ENCODE measurements at regions not wholly inside any gene's neighbourhood (a gene's known extent, or its start where the extent isn't known, plus 50 kb on each side); places are given as distances from the start of the nearest gene placed in this dataset.
"Not testable (repeated sequence)": the region's sequence is repeated elsewhere in the genome, so short reads cannot be mapped to it uniquely, and the experiment has no call there.

- no peak overlapping the region for H3K27ac Mint-ChIP-seq
- peaks cover 6 to 10% of the 10 kb centered on the region in 2 donors for H3K9me3 Mint-ChIP-seq
- ATAC-seq: no peak
- no peak for DNase-seq
- no peak overlapping the region for H3K4me3 Mint-ChIP-seq
- peaks cover 7% of the 10 kb centered on the region for H3K27me3 Mint-ChIP-seq
- H3K4me1 Mint-ChIP-seq: no peaks in the 10 kb centered on the region
Measured at GRCh38 chr18:79589601-79590091, 90.0 kb upstream of the CTDP1 start.

GRCh38 chr18:79590191-79591031, 89.2 kb upstream of the CTDP1 start:
- peaks cover 14% of the 10 kb centered on the region for H3K27me3 Mint-ChIP-seq

GRCh38 chr18:79591032-79591308, 88.6 kb upstream of the CTDP1 start:
- Mint-ChIP-seq H3K4me3 (no peak overlapping the region), H3K27ac (no peak overlapping the region), H3K9me3 (peaks cover 6 to 10% of the 10 kb centered on the region in 2 donors)

More at GRCh38 chr18:79590191-79591031, 89.2 kb upstream of the CTDP1 start:
- no peaks in the 10 kb centered on the region for H3K4me1 Mint-ChIP-seq
- H3K27ac Mint-ChIP-seq: no peak overlapping the region
- H3K9me3 Mint-ChIP-seq: peaks cover 6 to 10% of the 10 kb centered on the region in 2 donors
- no peak for DNase-seq
- ATAC-seq: no peak
- H3K4me3 Mint-ChIP-seq: no peak overlapping the region

GRCh38 chr18:79592684-79593083, 86.9 kb upstream of the CTDP1 start:
- not testable (repeated sequence) for ATAC-seq, H3K4me3 Mint-ChIP-seq, DNase-seq, H3K9me3 Mint-ChIP-seq, H3K4me1 Mint-ChIP-seq, H3K27ac Mint-ChIP-seq
- peaks cover 26% of the 10 kb centered on the region for H3K27me3 Mint-ChIP-seq

More at GRCh38 chr18:79591032-79591308, 88.6 kb upstream of the CTDP1 start:
- DNase-seq (no peak), ATAC-seq (no peak)
- H3K4me1 Mint-ChIP-seq: no peaks in the 10 kb centered on the region
- peaks cover 19% of the 10 kb centered on the region for H3K27me3 Mint-ChIP-seq

GRCh38 chr18:79595876-79596374, 83.7 kb upstream of the CTDP1 start:
- Mint-ChIP-seq H3K27ac (no peak overlapping the region), H3K9me3 (peaks cover 6 to 10% of the 10 kb centered on the region in 2 donors), H3K27me3 (peaks cover 18% of the 10 kb centered on the region), H3K4me1 (no peaks in the 10 kb centered on the region), H3K4me3 (no peak overlapping the region)
- DNase-seq (no peak), ATAC-seq (no peak)

- peaks cover 18% of the 10 kb centered on the region for H3K27me3 Mint-ChIP-seq
- H3K27ac Mint-ChIP-seq: peak overlapping the region in 1 of 2 donors; percentile 79
- DNase-seq: no peak
- H3K4me1 Mint-ChIP-seq: no peaks in the 10 kb centered on the region
- no peak overlapping the region for H3K4me3 Mint-ChIP-seq
- ATAC-seq: no peak
- peaks cover 6 to 10% of the 10 kb centered on the region in 2 donors for H3K9me3 Mint-ChIP-seq
Measured at GRCh38 chr18:79596446-79597175, 83.0 kb upstream of the CTDP1 start.

- Mint-ChIP-seq H3K27ac (no peak overlapping the region), H3K9me3 (peaks cover 6 to 9% of the 10 kb centered on the region in 2 donors), H3K27me3 (peaks cover 18% of the 10 kb centered on the region), H3K4me1 (no peaks in the 10 kb centered on the region), H3K4me3 (no peak overlapping the region)
- no peak for ATAC-seq
- DNase-seq: no peak
Measured at GRCh38 chr18:79597176-79597830, 82.3 kb upstream of the CTDP1 start.

GRCh38 chr18:79597831-79598632, 81.6 kb upstream of the CTDP1 start:
- DNase-seq (no peak), ATAC-seq (no peak)
- Mint-ChIP-seq H3K4me3 (no peak overlapping the region), H3K27ac (no peak overlapping the region), H3K9me3 (peaks cover 2 to 5% of the 10 kb centered on the region in 2 donors), H3K27me3 (peaks cover 18% of the 10 kb centered on the region), H3K4me1 (no peaks in the 10 kb centered on the region)

GRCh38 chr18:79598633-79599175, 80.9 kb upstream of the CTDP1 start:
- no peaks in the 10 kb centered on the region for H3K4me1 Mint-ChIP-seq
- H3K27ac Mint-ChIP-seq: no peak overlapping the region
- no peak for ATAC-seq
- H3K4me3 Mint-ChIP-seq: no peak overlapping the region
- no peaks in the 10 kb centered on the region for H3K9me3 Mint-ChIP-seq
- DNase-seq: no peak
- peaks cover 18% of the 10 kb centered on the region for H3K27me3 Mint-ChIP-seq

GRCh38 chr18:79599441-79599931, 80.1 kb upstream of the CTDP1 start:
- no peaks in the 10 kb centered on the region for H3K9me3 Mint-ChIP-seq
- no peak for DNase-seq
- no peak for ATAC-seq
- no peaks in the 10 kb centered on the region for H3K4me1 Mint-ChIP-seq
- H3K27ac Mint-ChIP-seq: no peak overlapping the region
- no peak overlapping the region for H3K4me3 Mint-ChIP-seq
- H3K27me3 Mint-ChIP-seq: peaks cover 18% of the 10 kb centered on the region

GRCh38 chr18:79600141-79600540, 79.5 kb upstream of the CTDP1 start:
- ATAC-seq: no peak
- no peak for DNase-seq
- H3K9me3 Mint-ChIP-seq: no peaks in the 10 kb centered on the region
- H3K27ac Mint-ChIP-seq: no peak overlapping the region
- peaks cover 14% of the 10 kb centered on the region for H3K27me3 Mint-ChIP-seq
- no peaks in the 10 kb centered on the region for H3K4me1 Mint-ChIP-seq
- H3K4me3 Mint-ChIP-seq: no peak overlapping the region

GRCh38 chr18:79600596-79600995, 79.0 kb upstream of the CTDP1 start:
- Mint-ChIP-seq H3K9me3 (no peaks in the 10 kb centered on the region), H3K27ac (no peak overlapping the region), H3K27me3 (peaks cover 9% of the 10 kb centered on the region), H3K4me3 (no peak overlapping the region), H3K4me1 (no peaks in the 10 kb centered on the region)
- no peak for DNase-seq
- ATAC-seq: peak; percentile 51

GRCh38 chr18:79601234-79601633, 78.4 kb upstream of the CTDP1 start:
- no peaks in the 10 kb centered on the region for H3K9me3 Mint-ChIP-seq
- no peak overlapping the region for H3K4me3 Mint-ChIP-seq
- no peaks in the 10 kb centered on the region for H3K4me1 Mint-ChIP-seq
- H3K27ac Mint-ChIP-seq: peak overlapping the region in 1 of 2 donors; percentile 42
- peaks cover 4% of the 10 kb centered on the region for H3K27me3 Mint-ChIP-seq
- ATAC-seq (no peak), DNase-seq (no peak)

- DNase-seq (no peak), ATAC-seq (peak; percentile 46)
- no peaks in the 10 kb centered on the region for H3K27me3 Mint-ChIP-seq
- H3K27ac Mint-ChIP-seq: no peak overlapping the region
- H3K4me1 Mint-ChIP-seq: no peaks in the 10 kb centered on the region
- H3K4me3 Mint-ChIP-seq: no peak overlapping the region
- no peaks in the 10 kb centered on the region for H3K9me3 Mint-ChIP-seq
Measured at GRCh38 chr18:79603321-79604204, 76.0 kb upstream of the CTDP1 start.
